HepG2 (cell line): ENCODE measurements at regions not wholly inside any gene's neighbourhood (a gene's known extent, or its start where the extent isn't known, plus 50 kb on each side); places are given as distances from the start of the nearest gene placed in this dataset.

Experiments
- AHDC1 ChIP-seq: sonication (generic); formaldehyde crosslinking; IDR thresholded peaks from 2 replicates; pipeline ENCODE4 v1.5.1; 2020; ENCODE audit warnings: mild to moderate bottlenecking, missing genetic modification reagents, borderline replicate concordance
- CBFB ChIP-seq: sonication (generic); formaldehyde crosslinking; IDR thresholded peaks from 2 replicates; pipeline ENCODE4 v1.4.0; 2020; ENCODE audit warnings: missing genetic modification reagents
- CREM ChIP-seq, 2 experiments: sonication (generic) in 1 of 2; formaldehyde crosslinking in 1 of 2; IDR thresholded peaks; 2 replicates each; pipeline versions ENCODE4 v1.4.0 to v1.6.1; 2016 to 2020; ENCODE audit warnings: antibody characterized with exemption in 1 of 2, mild to moderate bottlenecking in 1 of 2, missing genetic modification reagents in 1 of 2
- EED ChIP-seq: sonication (generic); formaldehyde crosslinking; IDR thresholded peaks from 2 replicates; pipeline ENCODE4 v1.5.0; 2020; ENCODE audit warnings: mild to moderate bottlenecking, missing genetic modification reagents
- FOXJ3 ChIP-seq: sonication (generic); formaldehyde crosslinking; IDR thresholded peaks from 2 replicates; pipeline ENCODE4 v1.4.0; 2020; ENCODE audit warnings: missing genetic modification reagents, mild to moderate bottlenecking, borderline replicate concordance
- HNF1B ChIP-seq: sonication (generic); formaldehyde crosslinking; IDR thresholded peaks from 2 replicates; pipeline ENCODE4 v1.5.1; 2020; ENCODE audit warnings: mild to moderate bottlenecking, moderate library complexity, missing genetic modification reagents
- NBN ChIP-seq: fragments of 450-650 bp; conservative IDR thresholded peaks from 2 replicates; pipeline ENCODE4 v1.6.1; 2017
- SALL1 ChIP-seq: sonication (generic); formaldehyde crosslinking; IDR thresholded peaks from 2 replicates; pipeline ENCODE4 v1.8.0; 2022; ENCODE audit warnings: mild to moderate bottlenecking, missing genetic modification reagents
- SAP130 ChIP-seq: IDR thresholded peaks from 2 replicates; pipeline ENCODE4 v1.6.1; 2016; ENCODE audit warnings: low read depth
- SIX1 ChIP-seq: sonication (generic); formaldehyde crosslinking; IDR thresholded peaks from 2 replicates; pipeline ENCODE4 v1.4.0; 2020; ENCODE audit warnings: missing genetic modification reagents, borderline replicate concordance
- SKI ChIP-seq: fragments of 450-650 bp; IDR thresholded peaks from one replicate; pipeline ENCODE4 v1.6.1; 2018; ENCODE audit warnings: mild to moderate bottlenecking; ENCODE audit not compliant: partially characterized antibody
- SMARCC2 ChIP-seq: fragments of 450-650 bp; IDR thresholded peaks from 2 replicates; pipeline ENCODE4 v1.6.1; 2017; ENCODE audit warnings: antibody characterized with exemption, mild to moderate bottlenecking
- ZBTB46 ChIP-seq: sonication (generic); formaldehyde crosslinking; IDR thresholded peaks from 2 replicates; pipeline ENCODE4 v1.4.0; 2020; ENCODE audit warnings: mild to moderate bottlenecking, missing genetic modification reagents, borderline replicate concordance
- ZMYM4 ChIP-seq: sonication (generic); formaldehyde crosslinking; IDR thresholded peaks from 2 replicates; pipeline ENCODE4 v1.8.1; 2023; ENCODE audit warnings: mild to moderate bottlenecking, missing genetic modification reagents
- ZNF101 ChIP-seq: sonication (generic); formaldehyde crosslinking; IDR thresholded peaks from 2 replicates; pipeline ENCODE4 v1.4.0; 2020; ENCODE audit warnings: mild to moderate bottlenecking, low read depth, missing genetic modification reagents, borderline replicate concordance
- ZNF205 ChIP-seq: IDR thresholded peaks from 2 replicates; pipeline ENCODE4 v1.6.1; 2018; ENCODE audit warnings: missing biosample characterization, missing genetic modification reagents
- ZNF232 ChIP-seq: sonication (generic); formaldehyde crosslinking; IDR thresholded peaks from 2 replicates; pipeline ENCODE4 v1.4.0; 2020; ENCODE audit warnings: missing genetic modification reagents, borderline replicate concordance
- ZNF264 ChIP-seq: sonication (generic); formaldehyde crosslinking; IDR thresholded peaks from 2 replicates; pipeline ENCODE4 v1.4.0; 2020; ENCODE audit warnings: missing genetic modification reagents
- ZNF513 ChIP-seq: sonication (generic); formaldehyde crosslinking; conservative IDR thresholded peaks from 2 replicates; pipeline ENCODE4 v1.5.0; 2020; ENCODE audit warnings: missing genetic modification reagents
- ZNF607 ChIP-seq: sonication (generic); formaldehyde crosslinking; IDR thresholded peaks from 2 replicates; pipeline ENCODE4 v1.5.1; 2020; ENCODE audit warnings: missing genetic modification reagents, mild to moderate bottlenecking, borderline replicate concordance

GRCh38 chr9:92196909-92197308, 81.7 kb upstream of the SPTLC1 start (continued):
- TF ChIP-seq AHDC1 (CRISPR knock-in tag) (peak; percentile 59; the same call in 1 of the 2 replicates), EED (CRISPR knock-in tag) (no peak), NBN (no peak), SAP130 (CRISPR knock-in tag) (0 out of 2 replicates have a peak, but pooled peaks have one; percentile 18), ZMYM4 (CRISPR knock-in tag) (peak; percentile 33; the same call in 1 of the 2 replicates), ZNF513 (CRISPR knock-in tag) (no peak), SKI (peak; percentile 64), CREM (IDR thresholded peaks at IDR 0.05) (peak; percentile 40; the same call in 1 of the 2 replicates), CREM (CRISPR knock-in tag; IDR thresholded peaks at IDR 0.05) (no peak), ZNF264 (CRISPR knock-in tag) (peak; percentile 56; the same call in 1 of the 2 replicates), ZNF607 (CRISPR knock-in tag) (no peak), ZNF232 (no peak), ZNF101 (CRISPR knock-in tag) (no peak), SMARCC2 (no peak), ZNF205 (CRISPR knock-in tag) (no peak), CBFB (CRISPR knock-in tag) (0 out of 2 replicates have a peak, but pooled peaks have one; percentile 37), ZBTB46 (no peak), SALL1 (CRISPR knock-in tag) (peak; percentile 29; the same call in 1 of the 2 replicates), SIX1 (CRISPR knock-in tag) (no peak), FOXJ3 (CRISPR knock-in tag) (peak; percentile 55; the same call in 1 of the 2 replicates), HNF1B (CRISPR knock-in tag) (peak; percentile 63; the same call in 1 of the 2 replicates)
